H1 (cell line): ENCODE measurements at regions not wholly inside any gene's neighbourhood (a gene's known extent, or its start where the extent isn't known, plus 50 kb on each side); places are given as distances from the start of the nearest gene placed in this dataset.

Experiments used
- CTCF ChIA-PET: fragments of 300-600 bp; sonication (Branson Sonifier 250); formaldehyde crosslinking; loops from one replicate; lab custom pipeline; 2021; ENCODE audit not compliant: partially characterized antibody; lab: Charles Lee
- POLR2A ChIA-PET: fragments of 300-600 bp; sonication (Branson Sonifier 250); formaldehyde crosslinking; loops from one replicate; lab custom pipeline; 2021; ENCODE audit warnings: inconsistent platforms; ENCODE audit not compliant: partially characterized antibody; lab: Charles Lee
- DNase-seq, 2 experiments: peaks; one replicate each; pipeline versions ENCODE4 v3.0.0 to v3.0.0-alpha.2; 2010 to 2022; ENCODE audit warnings: low spot score in 2 of 2, low read depth in 1 of 2, mixed read lengths in 1 of 2
- FAIRE-seq: peaks from 2 replicates; lab custom pipeline; 2011; peaks lifted over from hg19 to GRCh38; lab: Jason Lieb, UNC
- H2AFZ ChIP-seq: 2 replicates; pipeline ENCODE4 v1.8.1; 2012; ENCODE audit warnings: low read length, inconsistent platforms
- H2AK5ac ChIP-seq: 2 replicates; pipeline ENCODE4 v1.6.1; 2013; ENCODE audit warnings: low read depth, low read length
- H2BK120ac ChIP-seq: replicated peaks from 2 replicates; pipeline ENCODE3; 2013; ENCODE audit warnings: low read depth, low read length, inconsistent platforms
- H2BK12ac ChIP-seq: 2 replicates; pipeline ENCODE4 v1.6.1; 2013; ENCODE audit warnings: low read depth, low read length
- H2BK15ac ChIP-seq: 2 replicates; pipeline ENCODE4 v1.6.1; 2013; ENCODE audit warnings: low read length
- H2BK20ac ChIP-seq: 2 replicates; pipeline ENCODE4 v1.6.1; 2013; ENCODE audit warnings: low read length
- H2BK5ac ChIP-seq: 2 replicates; pipeline ENCODE4 v1.6.1; 2013; ENCODE audit warnings: low read depth, low read length
- H3K14ac ChIP-seq: 2 replicates; pipeline ENCODE4 v1.6.1; 2013; ENCODE audit warnings: inconsistent platforms; ENCODE audit not compliant: insufficient read length
- H3K18ac ChIP-seq: 2 replicates; pipeline ENCODE4 v1.6.1; 2013; ENCODE audit warnings: low read length; ENCODE audit errors: extremely low read depth
- H3K23ac ChIP-seq: 2 replicates; pipeline ENCODE4 v1.6.1; 2013; ENCODE audit warnings: inconsistent platforms; ENCODE audit not compliant: insufficient read length
- H3K23me2 ChIP-seq: 2 replicates; pipeline ENCODE4 v1.6.1; 2013; ENCODE audit warnings: low read depth, low read length
- H3K27ac ChIP-seq: 2 replicates; pipeline ENCODE4 v1.6.1; 2011; ENCODE audit warnings: low read depth, low read length, inconsistent platforms
- H3K27me3 ChIP-seq, 4 experiments: replicated peaks in 1 of 4; 1 replicate in 1 of 4; 2 replicates in 3 of 4; pipeline versions ENCODE4 v1.6.1 to v1.8.1; 2011 to 2013; ENCODE audit warnings: low read length in 3 of 4, mild to moderate bottlenecking in 3 of 4, inconsistent platforms in 2 of 4, mixed read lengths in 2 of 4, moderate library complexity in 1 of 4; ENCODE audit not compliant: control insufficient read depth in 3 of 4, insufficient read depth in 3 of 4; ENCODE audit errors: extremely low read depth in 1 of 4
- H3K36me3 ChIP-seq, 4 experiments: 2 replicates each; pipeline versions ENCODE4 v1.6.1 to v1.8.1; 2011 to 2013; ENCODE audit warnings: mild to moderate bottlenecking in 4 of 4, low read length in 3 of 4, moderate library complexity in 2 of 4, control low read depth in 1 of 4, inconsistent platforms in 1 of 4; ENCODE audit not compliant: insufficient read depth in 4 of 4, control insufficient read depth in 2 of 4
- H3K4ac ChIP-seq: replicated peaks from 2 replicates; pipeline ENCODE3; 2013; ENCODE audit warnings: low read length, low read depth, mixed read lengths, inconsistent platforms; ENCODE audit not compliant: insufficient read length
- H3K4me1 ChIP-seq, 4 experiments: replicated peaks in 1 of 4; 1 replicate in 1 of 4; 2 replicates in 3 of 4; pipeline versions ENCODE4 v1.6.1 to v1.8.1; 2011 to 2013; ENCODE audit warnings: low read length in 3 of 4, inconsistent platforms in 2 of 4, mixed read lengths in 1 of 4; ENCODE audit not compliant: insufficient read depth in 4 of 4, control insufficient read depth in 3 of 4
- H3K4me2 ChIP-seq, 2 experiments: 2 replicates each; pipeline versions ENCODE4 v1.6.1 to v1.8.1; 2011 to 2013; ENCODE audit warnings: low read depth in 2 of 2, low read length in 2 of 2, control low read depth in 1 of 2, inconsistent platforms in 1 of 2, mild to moderate bottlenecking in 1 of 2; ENCODE audit not compliant: insufficient read depth in 1 of 2
- H3K4me3 ChIP-seq, 4 experiments: fragments of 200-600, 300-600 bp in 1 of 4; sonication (generic), shearing (Covaris generic), sonication (Bioruptor Twin) in 1 of 4; 2 replicates each; pipeline versions ENCODE4 v1.5.1 to v1.8.1; 2011 to 2016; ENCODE audit warnings: low read length in 4 of 4, low read depth in 3 of 4, control low read depth in 2 of 4, inconsistent platforms in 2 of 4, mild to moderate bottlenecking in 2 of 4, mixed read lengths in 1 of 4, moderate library complexity in 1 of 4; ENCODE audit not compliant: insufficient read depth in 2 of 4; ENCODE audit errors: extremely low read depth in 1 of 4
- H3K56ac ChIP-seq: replicated peaks from 2 replicates; pipeline ENCODE3; 2013; ENCODE audit warnings: low read depth, mild to moderate bottlenecking, mixed read lengths, low read length, inconsistent platforms; ENCODE audit not compliant: insufficient read length
- H3K79me1 ChIP-seq: 2 replicates; pipeline ENCODE4 v1.6.1; 2013; ENCODE audit warnings: low read depth, low read length, control low read depth
- H3K79me2 ChIP-seq, 2 experiments: 2 replicates each; pipeline versions ENCODE4 v1.6.1 to v1.8.1; 2012 to 2013; ENCODE audit warnings: low read length in 2 of 2, mild to moderate bottlenecking in 2 of 2, inconsistent platforms in 1 of 2; ENCODE audit not compliant: insufficient read depth in 2 of 2, control insufficient read depth in 1 of 2
- H3K9ac ChIP-seq, 4 experiments: replicated peaks in 1 of 4; 1 replicate in 1 of 4; 2 replicates in 3 of 4; pipeline versions ENCODE4 v1.6.1 to v1.8.1; 2011 to 2013; ENCODE audit warnings: low read depth in 3 of 4, low read length in 3 of 4, control low read depth in 2 of 4, mild to moderate bottlenecking in 2 of 4, moderate library complexity in 2 of 4, inconsistent platforms in 1 of 4; ENCODE audit errors: extremely low read depth in 1 of 4
- H3K9me3 ChIP-seq, 2 experiments: 2 replicates each; pipeline versions ENCODE4 v1.6.1 to v1.8.1; 2012 to 2013; ENCODE audit warnings: mild to moderate bottlenecking in 2 of 2, moderate library complexity in 2 of 2, control low read depth in 1 of 2, inconsistent platforms in 1 of 2, low read depth in 1 of 2, low read length in 1 of 2, mixed read lengths in 1 of 2; ENCODE audit not compliant: insufficient read depth in 2 of 2
- H4K20me1 ChIP-seq, 2 experiments: replicated peaks in 1 of 2; 2 replicates each; pipeline versions ENCODE3 to v1.8.1; 2011 to 2013; ENCODE audit warnings: inconsistent platforms in 2 of 2, low read length in 2 of 2, mild to moderate bottlenecking in 1 of 2; ENCODE audit not compliant: insufficient read depth in 2 of 2, control insufficient read depth in 1 of 2
- H4K5ac ChIP-seq: 2 replicates; pipeline ENCODE4 v1.6.1; 2013; ENCODE audit warnings: low read length, low read depth, mixed read lengths, inconsistent platforms; ENCODE audit not compliant: insufficient read length
- H4K8ac ChIP-seq: 2 replicates; pipeline ENCODE4 v1.8.0; 2013; ENCODE audit warnings: mild to moderate bottlenecking, moderate library complexity, low read length, inconsistent platforms; ENCODE audit not compliant: insufficient read depth; ENCODE audit errors: extremely low read depth
- H4K91ac ChIP-seq: replicated peaks from 2 replicates; pipeline ENCODE3; 2013; ENCODE audit warnings: low read length, mixed read lengths, inconsistent platforms; ENCODE audit not compliant: insufficient read length
- ASH2L ChIP-seq: fragments of 200-600, 300-600 bp; sonication (generic); IDR thresholded peaks from one replicate; pipeline ENCODE4 v1.7.1; 2017; ENCODE audit warnings: low read length
- BACH1 ChIP-seq: IDR thresholded peaks from 2 replicates; pipeline ENCODE4 v1.6.1; 2012; ENCODE audit warnings: low read length, improper control_type of control experiment
- CBX5 ChIP-seq: fragments of 300-800, 300-1000 bp; sonication (generic); IDR thresholded peaks from 2 replicates; pipeline ENCODE4 v1.7.1; 2016; ENCODE audit warnings: antibody characterized with exemption, low read length, low read depth
- CEBPB ChIP-seq: IDR thresholded peaks from 2 replicates; pipeline ENCODE4 v1.6.1; 2012; ENCODE audit warnings: low read depth, low read length
- FOSL1 ChIP-seq: IDR thresholded peaks from 2 replicates; pipeline ENCODE4 v1.6.1; 2011; ENCODE audit warnings: mild to moderate bottlenecking, low read depth, low read length, moderate library complexity; ENCODE audit not compliant: insufficient read depth
- GABPA ChIP-seq: IDR thresholded peaks from 2 replicates; pipeline ENCODE4 v1.6.1; 2011; ENCODE audit warnings: mild to moderate bottlenecking, low read length, moderate library complexity, borderline replicate concordance; ENCODE audit not compliant: insufficient read depth
- JUND ChIP-seq: IDR thresholded peaks from 2 replicates; pipeline ENCODE4 v1.6.1; 2011; ENCODE audit warnings: mild to moderate bottlenecking, improper control_type of control experiment, low read length
- KDM1A ChIP-seq: fragments of 200-600, 300-600 bp; sonication (generic); IDR thresholded peaks from 2 replicates; pipeline ENCODE4 v1.7.1; 2016; ENCODE audit warnings: mild to moderate bottlenecking, low read length, borderline replicate concordance
- POU5F1 ChIP-seq: IDR thresholded peaks from 2 replicates; pipeline ENCODE4 v1.6.1; 2011; ENCODE audit warnings: low read depth, mild to moderate bottlenecking, low read length, moderate library complexity
- RAD21 ChIP-seq, 2 experiments: IDR thresholded peaks in 1 of 2; conservative IDR thresholded peaks in 1 of 2; 2 replicates each; pipeline ENCODE4 v1.6.1; 2011; ENCODE audit warnings: low read depth in 2 of 2, low read length in 2 of 2, improper control_type of control experiment in 1 of 2, inconsistent platforms in 1 of 2, mild to moderate bottlenecking in 1 of 2, moderate library complexity in 1 of 2
- SIRT6 ChIP-seq: IDR thresholded peaks from one replicate; pipeline ENCODE4 v1.7.1; 2012; ENCODE audit warnings: low read length, inconsistent platforms
- YY1 ChIP-seq: IDR thresholded peaks from 2 replicates; pipeline ENCODE4 v1.6.1; 2011; ENCODE audit warnings: low read depth, mild to moderate bottlenecking, low read length
- ZNF274 ChIP-seq: IDR thresholded peaks from 2 replicates; pipeline ENCODE4 v1.7.0; 2012; ENCODE audit warnings: low read length, borderline replicate concordance; ENCODE audit errors: extremely low read depth
- WGBS, 2 experiments: shearing (Covaris generic) in 1 of 2; methylation state at CpG; one replicate each; pipeline versions ENCODE4 v1.1.6 to v1.1.7; 2013 to 2015; ENCODE audit warnings: low lambda C conversion rate in 2 of 2, mixed read lengths in 2 of 2, inconsistent platforms in 1 of 2, low coverage in 1 of 2, missing lambda C conversion rate in 1 of 2; ENCODE audit not compliant: insufficient replicate concordance in 2 of 2, insufficient coverage in 1 of 2, insufficient read length in 1 of 2; ENCODE audit errors: extremely low coverage in 1 of 2, missing lambda C conversion rate in 1 of 2; 5-methylcytosine and 5-hydroxymethylcytosine counted together
- TF ChIP-seq, protein P1 (sequence below): IDR thresholded peaks from 2 replicates; pipeline ENCODE4 v1.6.1; 2011; ENCODE audit warnings: low read length, improper control_type of control experiment

DNA sequence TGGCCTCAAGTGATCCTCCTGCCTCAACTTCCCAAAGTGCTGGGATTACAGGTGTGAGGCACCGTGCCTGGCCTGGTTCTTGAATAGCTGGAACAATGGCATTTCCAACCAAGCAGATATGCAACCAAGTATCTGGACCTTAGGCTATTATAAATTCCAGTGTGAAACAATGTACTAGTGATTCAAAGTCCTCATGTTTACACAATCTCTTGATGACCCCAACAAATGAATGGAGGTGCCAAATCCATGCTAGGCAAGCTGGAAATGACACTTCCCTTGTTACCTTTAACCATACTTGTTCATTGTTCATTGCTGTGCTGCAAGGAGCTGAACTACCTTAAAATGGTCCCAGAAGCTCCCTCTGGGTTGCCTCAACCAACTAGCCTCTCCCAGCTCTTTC is 282.2 kb upstream of the KLF14 start:
- no peaks in the 10 kb centered on the region; the same call in 1 of the 2 replicates for H3K23me2 ChIP-seq
- H3K27me3 ChIP-seq = no peaks in the 10 kb centered on the region
- no peak overlapping the region for H4K8ac ChIP-seq
- no peak overlapping the region for H4K5ac ChIP-seq
- H3K36me3 ChIP-seq = no peaks in the 10 kb centered on the region
- H2BK12ac ChIP-seq = no peak overlapping the region
- H3K23ac ChIP-seq = no peak overlapping the region
- H3K79me2 ChIP-seq = no peaks in the 10 kb centered on the region
- no peak overlapping the region for H4K91ac ChIP-seq
- H3K9me3 ChIP-seq = no peaks in the 10 kb centered on the region
- no peak overlapping the region for H2BK15ac ChIP-seq
- no peak overlapping the region for H2AK5ac ChIP-seq
- no peaks in the 10 kb centered on the region; the same call in 1 of the 2 replicates for H3K79me1 ChIP-seq
- POLR2A ChIA-PET = interaction anchor here (1.0 kb wide), 2 partner anchors 10 to 16 kb away, joined by 3 read pairs; no protein-coding TSS in a partner anchor
- H3K4me2 ChIP-seq = no peak overlapping the region
- CTCF ChIA-PET = interaction anchor here (1.2 to 3.2 kb wide), 6 partner anchors 9 to 120 kb away, joined by 3 to 20 read pairs (median 6); no protein-coding TSS in a partner anchor
- WGBS, 2 experiments = 94% methylated on average over 1 of the region's 1 CpG; no CpG with 5 or more reads in 1 of the 2 experiments
- no peak overlapping the region for H3K18ac ChIP-seq
- no peak overlapping the region for H2BK120ac ChIP-seq
- H3K4me3 ChIP-seq = no peak overlapping the region
- no peak overlapping the region for H3K4ac ChIP-seq
- no peak overlapping the region for H3K27ac ChIP-seq
- FAIRE-seq = no peak
- no peak overlapping the region for H3K9ac ChIP-seq
- H2BK20ac ChIP-seq = no peak overlapping the region
- TF ChIP-seq, protein P1, sequence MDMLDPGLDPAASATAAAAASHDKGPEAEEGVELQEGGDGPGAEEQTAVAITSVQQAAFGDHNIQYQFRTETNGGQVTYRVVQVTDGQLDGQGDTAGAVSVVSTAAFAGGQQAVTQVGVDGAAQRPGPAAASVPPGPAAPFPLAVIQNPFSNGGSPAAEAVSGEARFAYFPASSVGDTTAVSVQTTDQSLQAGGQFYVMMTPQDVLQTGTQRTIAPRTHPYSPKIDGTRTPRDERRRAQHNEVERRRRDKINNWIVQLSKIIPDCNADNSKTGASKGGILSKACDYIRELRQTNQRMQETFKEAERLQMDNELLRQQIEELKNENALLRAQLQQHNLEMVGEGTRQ = no peak
- no peak for TF ChIP-seq FOSL1
- TF ChIP-seq RAD21 (IDR thresholded peaks at IDR 0.05 in 1 of 2, conservative IDR thresholded peaks at IDR 0.05 in 1 of 2; ENCODE audit: low read depth in 2 of 2, low read length in 2 of 2) = no peak
- no peak for TF ChIP-seq CBX5
- no peak for TF ChIP-seq GABPA
- no peak for TF ChIP-seq KDM1A
- no peak for TF ChIP-seq POU5F1
- TF ChIP-seq CEBPB = no peak
- no peak for TF ChIP-seq ASH2L
- TF ChIP-seq ZNF274 = no peak
- no peak for TF ChIP-seq BACH1
- TF ChIP-seq SIRT6 = no peak
- TF ChIP-seq JUND = no peak
- no peak for TF ChIP-seq YY1
- TF ChIP-seq, all 59 proteins: peak for 0
- H4K20me1 ChIP-seq = no peaks in the 10 kb centered on the region
- no peak overlapping the region for H2AFZ ChIP-seq
- DNase-seq = no peak
- no peak overlapping the region for H3K14ac ChIP-seq
- H3K56ac ChIP-seq = no peak overlapping the region
- no peak overlapping the region for H2BK5ac ChIP-seq
- peaks cover 0 to 3% (median 2%) of the 10 kb centered on the region in 4 experiments; a peak in 5 of 7 replicates for H3K4me1 ChIP-seq
